HepG2 (cell line): ENCODE measurements at regions not wholly inside any gene's neighbourhood (a gene's known extent, or its start where the extent isn't known, plus 50 kb on each side); places are given as distances from the start of the nearest gene placed in this dataset.

ENCODE experiments used
- ATAC-seq: fragments of 200-7000 bp; cut with Tn5 transposase; 3 replicates; pipeline ENCODE4 v1.9.1; 2020; ENCODE audit warnings: mild to moderate bottlenecking, moderate library complexity
- BruUV-seq: library from RNA; stranded (reverse); fragments of 400-500 nt; replicated peaks from 2 replicates; lab custom pipeline; 2021; lab: Mats Ljungman, UMichigan
- CTCF ChIA-PET: fragments of 300-600 bp; formaldehyde crosslinking; extraction: SDS; loops from one replicate; lab custom pipeline; 2021; ENCODE audit warnings: low total read pairs, inconsistent platforms, low intra/inter-chr PET ratio; lab: Yijun Ruan, JAX
- POLR2A ChIA-PET: fragments of 350-600 bp; sonication (Branson Sonifier 250); formaldehyde crosslinking; loops from one replicate; lab custom pipeline; 2020; ENCODE audit warnings: antibody characterized with exemption, inconsistent platforms; lab: Yijun Ruan, JAX
- DNase-seq: peaks from one replicate; pipeline ENCODE4 v3.0.0-alpha.2; 2015; ENCODE audit warnings: low spot score
- FAIRE-seq: peaks from 3 replicates; lab custom pipeline; 2011; peaks lifted over from hg19 to GRCh38; lab: Jason Lieb, UNC
- H2AFZ ChIP-seq: one replicate; pipeline ENCODE4 v1.6.1; 2011; ENCODE audit warnings: low read length, inconsistent platforms
- H3K27ac ChIP-seq: fragments of 300-600 bp; 3 replicates; pipeline ENCODE4 v1.8.0; 2011; ENCODE audit warnings: mixed run types, mild to moderate bottlenecking, mixed read lengths, low read length, inconsistent platforms; ENCODE audit not compliant: insufficient read depth; ENCODE audit errors: extremely low read length
- H3K27me3 ChIP-seq, 2 experiments: fragments of 200-600 bp in 1 of 2; 2 replicates in 1 of 2; 3 replicates in 1 of 2; pipeline versions ENCODE4 v1.6.0 to v1.8.0; 2011; ENCODE audit warnings: low read length in 2 of 2, mild to moderate bottlenecking in 2 of 2, moderate library complexity in 2 of 2, inconsistent platforms in 1 of 2; ENCODE audit not compliant: insufficient read depth in 2 of 2, control insufficient read depth in 1 of 2
- H3K36me3 ChIP-seq, 2 experiments: fragments of 200-600 bp in 1 of 2; replicated peaks in 1 of 2; 2 replicates in 1 of 2; 3 replicates in 1 of 2; pipeline versions ENCODE4 v1.5.1 to v1.8.0; 2011; ENCODE audit warnings: low read length in 2 of 2, inconsistent platforms in 1 of 2; ENCODE audit not compliant: insufficient read depth in 2 of 2, control insufficient read depth in 1 of 2
- H3K4me1 ChIP-seq: 2 replicates; pipeline ENCODE4 v1.5.1; 2012; ENCODE audit warnings: low read length, inconsistent platforms; ENCODE audit not compliant: insufficient read depth
- H3K4me2 ChIP-seq: 2 replicates; pipeline ENCODE4 v1.6.0; 2011; ENCODE audit warnings: low read depth, low read length, inconsistent platforms
- H3K4me3 ChIP-seq, 3 experiments: fragments of 200-600 bp in 1 of 3; sonication (generic), shearing (Covaris generic) in 1 of 3; replicated peaks in 1 of 3; 2 replicates each; pipeline ENCODE4 v1.5.1; 2011 to 2016; ENCODE audit warnings: low read length in 3 of 3, inconsistent platforms in 2 of 3, low read depth in 2 of 3, mild to moderate bottlenecking in 2 of 3, control low read depth in 1 of 3, mixed read lengths in 1 of 3; ENCODE audit not compliant: insufficient read depth in 1 of 3
- H3K79me2 ChIP-seq: one replicate; pipeline ENCODE4 v1.6.1; 2011; ENCODE audit warnings: low read length, inconsistent platforms; ENCODE audit not compliant: insufficient read depth
- H3K9ac ChIP-seq: 2 replicates; pipeline ENCODE4 v1.6.0; 2011; ENCODE audit warnings: mild to moderate bottlenecking, low read depth, low read length, inconsistent platforms; ENCODE audit not compliant: insufficient read depth
- H3K9me3 ChIP-seq: 2 replicates; pipeline ENCODE4 v1.5.1; 2012; ENCODE audit warnings: mild to moderate bottlenecking, low read length
- H4K20me1 ChIP-seq: 2 replicates; pipeline ENCODE4 v1.6.0; 2011; ENCODE audit warnings: inconsistent platforms, mild to moderate bottlenecking, low read length, moderate library complexity; ENCODE audit not compliant: insufficient read depth
- ATAD3A ChIP-seq: sonication (generic); formaldehyde crosslinking; IDR thresholded peaks from 2 replicates; pipeline ENCODE4 v1.4.0; 2020; ENCODE audit warnings: missing genetic modification reagents
- DNMT3B ChIP-seq: conservative IDR thresholded peaks from 2 replicates; pipeline ENCODE4 v1.6.1; 2016; ENCODE audit warnings: missing biosample characterization, control low read depth
- HOXD1 ChIP-seq: sonication (generic); formaldehyde crosslinking; IDR thresholded peaks from 2 replicates; pipeline ENCODE4 v1.5.0; 2020; ENCODE audit warnings: missing genetic modification reagents
- MAFK ChIP-seq, 2 experiments: IDR thresholded peaks in 1 of 2; conservative IDR thresholded peaks in 1 of 2; 2 replicates each; pipeline ENCODE4 v1.6.1; 2011; ENCODE audit warnings: improper control_type of control experiment in 2 of 2, low read length in 2 of 2
- MBD4 ChIP-seq: IDR thresholded peaks from 2 replicates; pipeline ENCODE4 v1.6.1; 2012; ENCODE audit warnings: low read length, inconsistent platforms, borderline replicate concordance
- MLLT10 ChIP-seq: sonication (generic); formaldehyde crosslinking; IDR thresholded peaks from 2 replicates; pipeline ENCODE4 v1.4.0; 2020; ENCODE audit warnings: missing genetic modification reagents
- PLSCR1 ChIP-seq: sonication (generic); formaldehyde crosslinking; IDR thresholded peaks from 2 replicates; pipeline ENCODE4 v1.5.0; 2020; ENCODE audit warnings: missing genetic modification reagents, mild to moderate bottlenecking, borderline replicate concordance
- TAF15 ChIP-seq: fragments of 200-400 bp; formaldehyde crosslinking; IDR thresholded peaks from one replicate; pipeline ENCODE4 v1.6.1; 2018; ENCODE audit warnings: mild to moderate bottlenecking, low read depth, low read length; ENCODE audit not compliant: poor library complexity, severe bottlenecking
- ZEB1 ChIP-seq: IDR thresholded peaks from 2 replicates; pipeline ENCODE4 v1.6.1; 2012; ENCODE audit warnings: mild to moderate bottlenecking, low read depth, inconsistent platforms; ENCODE audit not compliant: insufficient replicate concordance
- ZFP36L1 ChIP-seq: sonication (generic); formaldehyde crosslinking; IDR thresholded peaks from 2 replicates; pipeline ENCODE4 v1.8.0; 2022; ENCODE audit warnings: mild to moderate bottlenecking, missing genetic modification reagents, moderate library complexity
- ZNF235 ChIP-seq: sonication (generic); formaldehyde crosslinking; IDR thresholded peaks from 2 replicates; pipeline ENCODE4 v1.8.1; 2023; ENCODE audit warnings: mild to moderate bottlenecking, missing genetic modification reagents, borderline replicate concordance
- ZNF3 ChIP-seq: IDR thresholded peaks from 2 replicates; pipeline ENCODE4 v1.7.0; 2017; ENCODE audit warnings: inconsistent platforms
- ZNF317 ChIP-seq: sonication (generic); formaldehyde crosslinking; IDR thresholded peaks from 2 replicates; pipeline ENCODE4 v1.5.0; 2020; ENCODE audit warnings: mild to moderate bottlenecking, missing genetic modification reagents
- ZNF558 ChIP-seq: sonication (generic); formaldehyde crosslinking; IDR thresholded peaks from 2 replicates; pipeline ENCODE4 v1.9.0; 2022; ENCODE audit warnings: mild to moderate bottlenecking, missing genetic modification reagents, borderline replicate concordance
- ZNF850 ChIP-seq: sonication (generic); formaldehyde crosslinking; conservative IDR thresholded peaks from 2 replicates; pipeline ENCODE4 v1.9.0; 2021; ENCODE audit warnings: mild to moderate bottlenecking, missing genetic modification reagents
- WGBS: methylation state at CpG from one replicate; pipeline ENCODE4 v1.1.6; 2017; ENCODE audit warnings: low lambda C conversion rate; 5-methylcytosine and 5-hydroxymethylcytosine counted together
- in situ Hi-C: cut with HindIII; loops from 2 replicates; pipeline ENCODE4 v1.10.0; 2017; ENCODE audit warnings: low pct_unique_long_range_greater_than_20kb; ENCODE audit not compliant: extremely low pct_ligation_motif_present
- intact Hi-C: fragments of 100-400 bp; cut with micrococcal nuclease; formaldehyde crosslinking; loops from one replicate; pipeline ENCODE4 v1.10.0; 2022; ENCODE audit not compliant: unreplicated experiment
- TF ChIP-seq, protein P1 (sequence below): sonication (generic); formaldehyde crosslinking; IDR thresholded peaks from 2 replicates; pipeline ENCODE4 v1.4.0; 2020; ENCODE audit warnings: mild to moderate bottlenecking, missing genetic modification reagents

DNA sequence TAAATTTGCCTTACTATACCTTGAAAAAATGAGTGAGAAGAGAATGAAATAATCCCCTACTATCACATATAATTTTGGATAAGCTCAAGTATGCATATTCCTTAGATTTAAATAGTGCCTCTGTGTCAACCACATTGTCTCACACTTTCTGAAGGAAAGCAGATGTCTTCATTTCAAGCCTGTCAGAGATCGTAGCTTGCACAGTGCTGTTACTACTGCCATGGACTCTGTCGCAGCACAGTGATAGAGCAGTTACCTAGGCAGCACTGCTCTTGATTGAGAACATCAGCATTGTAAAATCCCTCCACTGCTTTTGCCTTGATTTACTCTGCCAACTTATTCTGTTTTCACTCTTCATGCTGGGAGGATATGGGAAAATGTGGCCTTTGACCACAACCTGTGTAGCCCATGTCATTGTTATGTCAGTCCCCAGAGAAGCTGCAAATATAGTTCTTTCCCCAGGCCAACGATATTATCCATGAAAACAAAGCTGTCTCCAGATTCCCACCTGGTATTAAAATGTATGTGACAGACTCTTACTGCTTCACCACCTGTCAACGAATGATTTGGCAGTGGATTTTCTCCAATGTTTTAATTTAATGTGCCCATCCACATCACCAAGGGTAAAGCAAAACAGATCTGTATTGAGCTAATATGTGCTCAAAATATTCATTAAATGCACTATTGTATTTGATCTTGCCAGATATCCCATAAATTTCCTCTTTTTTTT, 675.7 kb downstream of the METTL4 start (continued):
- TF ChIP-seq PLSCR1 = no peak

DNA sequence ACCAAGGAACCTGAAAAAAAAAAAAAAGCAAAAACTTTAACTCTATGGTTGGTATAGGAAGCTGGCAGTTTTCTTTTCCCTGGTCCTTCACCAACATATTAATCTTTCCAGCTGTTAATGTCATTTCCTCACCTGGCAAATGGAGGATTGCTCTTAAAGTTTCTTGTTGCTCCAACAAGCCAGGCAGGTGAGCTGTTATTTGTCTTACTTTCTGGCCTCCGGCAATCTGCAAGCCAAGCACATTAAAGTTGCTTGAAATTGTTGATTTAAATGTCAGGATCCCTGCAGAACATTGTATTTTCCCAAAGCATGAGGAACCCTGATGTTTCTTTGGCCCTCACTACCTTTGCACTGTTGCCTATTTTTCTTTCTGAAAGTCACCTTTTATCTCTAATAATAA, 664.9 kb downstream of the METTL4 start:
- Histone ChIP-seq H3K79me2 (no peaks in the 10 kb centered on the region), H3K4me2 (no peak overlapping the region), H3K9ac (no peak overlapping the region), H3K27ac (no peak overlapping the region), H4K20me1 (no peaks in the 10 kb centered on the region), H3K9me3 (peaks cover 19% of the 10 kb centered on the region; the same call in 1 of the 2 replicates), H3K4me1 (no peaks in the 10 kb centered on the region), H3K36me3 (no peaks in the 10 kb centered on the region), H3K27me3 (no peaks in the 10 kb centered on the region), H2AFZ (no peak overlapping the region), H3K4me3 (no peak overlapping the region)
- WGBS = 6% methylated on average over 1 of the region's 1 CpG
- ATAC-seq (no peak), FAIRE-seq (no peak), DNase-seq (no peak)
- in situ Hi-C loops = no loop called here
- BruUV-seq = no TSS peak
- ChIA-PET POLR2A (no interaction called here), CTCF (no interaction called here)
- TF ChIP-seq MAFK (conservative IDR thresholded peaks at IDR 0.05 in 1 of 2, IDR thresholded peaks at IDR 0.05 in 1 of 2; ENCODE audit: low read length in 2 of 2) = 0 out of 4 replicates have a peak, but pooled peaks of 1 of the 2 experiments have one; percentile 6
- no peak for TF ChIP-seq MBD4
- intact Hi-C loops = no loop called here

DNA sequence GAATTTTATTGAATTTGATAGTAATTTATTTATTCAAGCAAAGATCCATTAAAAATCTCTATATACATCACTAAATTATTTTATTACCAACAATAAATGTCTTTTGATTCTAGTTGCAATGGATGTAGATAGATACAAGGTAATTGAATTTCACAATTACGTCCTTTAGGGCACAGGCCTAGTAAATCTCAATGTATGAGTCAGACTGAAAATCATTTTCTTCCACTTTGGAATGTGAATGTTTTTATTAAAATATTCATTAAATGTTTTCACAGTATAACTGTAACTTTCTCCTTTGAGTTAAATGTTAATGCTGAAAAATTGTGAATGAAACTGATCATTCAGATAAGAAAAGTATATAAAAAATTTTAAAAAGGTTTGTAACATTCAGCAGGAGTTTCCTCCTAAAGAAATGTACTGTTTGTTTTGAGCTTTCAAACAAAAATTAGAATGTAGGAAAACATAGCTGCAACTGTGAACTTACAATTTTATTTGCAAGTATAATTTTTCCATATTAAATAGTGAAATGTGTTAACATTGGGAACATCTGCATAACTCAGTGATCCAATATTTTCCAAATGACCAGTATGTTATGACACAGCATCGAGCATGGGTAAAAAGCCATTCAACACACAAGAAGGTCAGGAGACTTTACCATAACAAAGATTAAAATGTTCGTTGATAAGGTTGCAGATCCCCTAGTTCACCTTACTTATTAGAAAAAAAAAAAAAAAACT, 663.7 kb downstream of the METTL4 start:
- Histone ChIP-seq H4K20me1 (no peaks in the 10 kb centered on the region), H3K4me3 (no peak overlapping the region), H2AFZ (no peak overlapping the region), H3K4me2 (no peak overlapping the region), H3K79me2 (no peaks in the 10 kb centered on the region), H3K4me1 (no peaks in the 10 kb centered on the region), H3K36me3 (no peaks in the 10 kb centered on the region), H3K27me3 (no peaks in the 10 kb centered on the region), H3K9ac (no peak overlapping the region), H3K27ac (no peak overlapping the region), H3K9me3 (peaks cover 17% of the 10 kb centered on the region; the same call in 1 of the 2 replicates)
- in situ Hi-C loops = no loop called here
- DNase-seq (no peak), FAIRE-seq (no peak), ATAC-seq (no peak)
- TF ChIP-seq DNMT3B (CRISPR knock-in tag) (no peak), ZNF317 (CRISPR knock-in tag) (no peak), ZEB1 (no peak), ZNF3 (CRISPR knock-in tag) (no peak), ZNF235 (CRISPR knock-in tag) (no peak), ZNF850 (CRISPR knock-in tag) (no peak), ZFP36L1 (no peak), MLLT10 (CRISPR knock-in tag) (no peak), HOXD1 (CRISPR knock-in tag) (no peak), ATAD3A (no peak), TAF15 (no peak), ZNF558 (no peak)
- TF ChIP-seq, protein P1, sequence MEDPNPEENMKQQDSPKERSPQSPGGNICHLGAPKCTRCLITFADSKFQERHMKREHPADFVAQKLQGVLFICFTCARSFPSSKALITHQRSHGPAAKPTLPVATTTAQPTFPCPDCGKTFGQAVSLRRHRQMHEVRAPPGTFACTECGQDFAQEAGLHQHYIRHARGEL (CRISPR knock-in tag) = no peak
- CTCF ChIA-PET = no interaction called here
- BruUV-seq = no TSS peak
- 0% methylated on average over 3 of the region's 3 CpGs for WGBS
- POLR2A ChIA-PET = no interaction called here
- intact Hi-C loops = no loop called here
